Right lobe of liver (tissue), 4 donors: ENCODE measurements at regions not wholly inside any gene's neighbourhood (a gene's known extent, or its start where the extent isn't known, plus 50 kb on each side); places are given as distances from the start of the nearest gene placed in this dataset.

Experiments
- CTCF ChIP-seq, 4 donors: fragments of 200-600 bp in 3 of 4; fragments of 450-650 bp in 1 of 4; IDR thresholded peaks; one replicate each; pipeline versions ENCODE4 v1.5.1 to v1.8.0; 2016 to 2022; ENCODE audit warnings: antibody characterized with exemption in 4 of 4, mild to moderate bottlenecking in 2 of 4
- POLR2A ChIP-seq: fragments of 450-650 bp; IDR thresholded peaks from one replicate; pipeline ENCODE4 v1.6.1; 2017; ENCODE audit warnings: antibody characterized with exemption, mild to moderate bottlenecking
- donor health status: DM: no; HTN: no; CAD: no.
- donor health status: DM: no; HTN: no; CAD: no.
- donor health status: DM: no; HTN: yes; CAD: no.

GRCh38 chr16:5801396-5801795 lies 703.8 kb upstream of the EEF2KMT start:
- no peak for TF ChIP-seq CTCF (IDR thresholded peaks at IDR 0.05)
- no peak for TF ChIP-seq POLR2A
